HG03565 (cell line): ENCODE measurements at regions not wholly inside any gene's neighbourhood (a gene's known extent, or its start where the extent isn't known, plus 50 kb on each side); places are given as distances from the start of the nearest gene placed in this dataset.

ENCODE experiments used
- ATAC-seq: cut with Tn5 transposase; IDR thresholded peaks from one replicate; pipeline ENCODE4 v1.9.1; 2021; ENCODE audit warnings: mild to moderate bottlenecking, moderate library complexity; ENCODE audit not compliant: unreplicated experiment

DNA sequence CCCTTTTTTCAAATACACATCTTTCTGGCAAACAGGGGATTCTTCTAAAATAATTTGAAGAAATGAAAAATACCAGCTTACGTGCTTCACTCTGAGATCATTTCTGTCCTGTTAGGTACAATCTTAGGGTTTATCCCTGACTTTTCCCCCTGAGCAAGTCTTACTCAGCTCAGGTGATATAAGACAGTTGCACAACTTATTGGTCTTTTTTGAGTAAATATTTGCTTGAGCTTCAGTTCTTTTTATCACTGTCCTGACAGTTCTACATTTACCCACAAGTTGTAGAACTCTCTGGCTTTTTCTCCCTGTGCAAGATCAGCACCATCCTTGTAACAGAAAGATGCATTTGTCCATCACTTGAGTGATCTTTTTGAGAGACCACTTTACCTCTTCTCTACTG, 84.9 kb downstream of the MID1IP1 start:
- ATAC-seq, result no peak

GRCh38 chrX:38887222-38887621, 86.0 kb downstream of the MID1IP1 start:
- no peak for ATAC-seq

- no peak for ATAC-seq
Measured at GRCh38 chrX:38890326-38890725, 89.1 kb downstream of the MID1IP1 start.

DNA sequence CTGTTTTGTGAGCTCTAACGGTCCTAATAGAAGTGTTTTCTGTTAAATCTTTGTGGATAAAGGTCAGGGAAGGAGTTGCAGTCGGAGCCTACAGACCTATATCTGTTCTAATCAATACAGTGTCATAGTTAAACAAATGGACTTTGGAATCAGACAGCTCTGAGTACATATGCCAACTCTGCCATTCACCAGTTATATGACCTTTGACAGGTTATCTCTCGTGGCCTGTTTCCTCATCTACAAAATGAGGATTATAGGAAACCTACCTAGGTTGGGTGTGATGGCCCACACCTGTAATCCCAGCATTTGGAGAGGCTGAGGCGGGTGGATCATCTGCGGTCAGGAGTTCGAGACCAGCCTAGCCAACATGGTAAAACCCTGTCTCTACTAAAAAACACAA, 89.7 kb downstream of the MID1IP1 start:
- no peak for ATAC-seq

- ATAC-seq, result peak; percentile 74
Measured at GRCh38 chrX:38891641-38892413, 90.6 kb downstream of the MID1IP1 start.

DNA sequence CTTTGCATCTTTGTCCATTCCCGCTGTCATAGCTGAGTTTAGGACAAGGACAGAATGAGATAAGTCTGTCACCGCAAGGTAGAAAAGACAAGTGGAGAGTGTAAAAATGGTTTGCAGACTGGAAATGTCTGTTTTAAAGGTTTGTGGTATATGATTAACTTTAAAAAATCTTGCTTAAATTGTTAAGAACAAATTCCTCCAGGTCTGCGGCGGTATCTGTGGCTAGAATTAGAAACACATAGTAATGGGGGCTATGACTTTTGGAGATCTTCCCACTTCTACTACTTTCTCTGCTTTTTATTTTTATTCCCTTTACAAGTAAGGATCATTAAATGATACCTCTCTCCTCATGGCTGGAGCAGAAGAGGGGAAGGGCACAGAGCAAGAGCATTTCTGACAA, 92.2 kb downstream of the MID1IP1 start:
- no peak for ATAC-seq

DNA sequence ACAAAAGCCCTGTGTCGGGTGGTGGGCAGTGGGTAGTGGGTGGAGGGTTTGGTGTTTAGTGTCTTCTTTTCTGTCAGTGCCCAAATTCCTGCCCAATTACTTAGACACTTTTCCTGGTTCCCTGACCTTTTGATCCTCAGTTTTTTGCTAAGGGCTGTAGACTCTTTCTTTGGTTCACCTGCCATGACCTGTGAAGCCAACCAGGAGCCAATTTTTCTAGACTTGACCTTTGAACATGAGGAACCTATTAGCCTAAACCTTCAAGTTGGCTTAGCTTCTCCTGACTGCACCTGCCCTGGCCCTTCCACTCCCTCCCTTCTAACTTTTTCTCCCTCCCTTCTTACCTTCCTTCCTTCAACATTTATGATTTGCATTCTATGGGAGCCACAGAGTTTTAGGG, 94.5 kb downstream of the MID1IP1 start:
- no peak for ATAC-seq

DNA sequence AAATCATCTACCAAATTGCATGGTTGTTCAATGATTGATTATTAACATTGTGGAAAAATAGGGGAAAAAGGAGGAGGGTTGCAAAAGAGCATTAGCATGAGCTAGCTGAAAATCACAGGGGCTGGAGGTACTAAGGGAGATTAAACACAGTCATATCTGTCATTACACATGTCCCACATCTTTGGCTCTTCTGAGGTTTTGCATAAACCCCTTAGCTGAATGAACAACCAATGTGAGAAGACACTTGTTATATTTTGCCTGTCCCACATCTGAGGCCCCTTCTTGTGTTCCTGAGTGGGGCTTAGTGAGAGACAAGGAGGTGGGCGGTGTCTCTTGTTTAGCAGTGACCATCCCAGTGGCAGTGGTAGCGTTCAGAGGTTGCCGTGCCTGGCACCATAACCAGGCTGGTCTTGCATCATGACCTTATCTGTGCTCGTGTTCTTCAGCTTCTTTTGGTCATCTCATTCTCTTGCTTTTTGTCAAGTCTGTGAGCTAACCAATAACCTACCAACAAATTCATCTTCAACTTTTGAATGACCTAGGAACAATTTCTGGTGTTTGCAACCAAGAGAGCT, 95.6 kb downstream of the MID1IP1 start:
- peak; percentile 79 for ATAC-seq

GRCh38 chrX:38898261-38898660, 97.0 kb downstream of the MID1IP1 start:
- ATAC-seq, result no peak

- no peak for ATAC-seq
Measured at GRCh38 chrX:38899650-38900049, 98.4 kb downstream of the MID1IP1 start.

- ATAC-seq, result no peak
Measured at GRCh38 chrX:38900719-38901118, 99.5 kb downstream of the MID1IP1 start.

- no peak for ATAC-seq
Measured at GRCh38 chrX:38902972-38903492, 101.8 kb downstream of the MID1IP1 start.

- ATAC-seq, result no peak
Measured at GRCh38 chrX:38916801-38917200, 115.5 kb downstream of the MID1IP1 start.

DNA sequence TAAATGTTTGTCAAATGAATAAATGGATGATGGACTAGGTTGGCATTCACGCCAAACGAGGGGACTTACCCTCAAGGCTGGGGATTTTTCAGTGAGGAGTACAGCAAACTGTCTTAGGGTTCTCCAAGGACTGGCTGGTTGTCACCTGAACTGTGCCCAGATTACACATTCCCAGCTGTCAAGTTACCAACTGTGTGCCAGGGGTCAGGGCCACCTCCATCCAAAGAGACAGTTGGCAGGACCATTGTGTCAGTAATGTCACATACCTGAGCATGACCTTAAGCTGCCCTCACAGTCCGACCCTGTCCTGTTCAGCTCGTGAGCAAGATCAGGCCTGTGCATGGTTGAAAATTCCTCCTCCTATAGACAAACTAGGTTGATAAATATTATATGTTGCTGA, 116.7 kb downstream of the MID1IP1 start:
- ATAC-seq, result no peak

DNA sequence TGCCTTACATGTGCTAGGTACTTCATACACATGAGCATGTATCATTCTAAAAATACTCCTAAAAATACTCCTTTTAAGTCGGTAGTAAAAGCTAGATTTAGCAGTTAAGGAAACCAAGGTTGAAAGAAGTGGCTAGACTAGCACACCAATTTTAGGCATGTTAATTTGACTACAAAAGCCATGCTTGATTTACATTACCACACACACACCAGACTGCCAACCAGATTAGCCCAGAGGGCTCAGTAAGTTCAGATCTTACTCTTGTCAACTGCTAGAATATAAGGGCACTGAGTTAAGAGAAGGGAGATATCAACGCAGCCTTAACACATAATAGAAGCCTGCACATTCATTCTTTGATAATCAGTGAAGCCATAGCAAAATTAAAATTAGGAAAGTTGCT, 117.9 kb downstream of the MID1IP1 start:
- no peak for ATAC-seq

GRCh38 chrX:38919853-38920528, 118.7 kb downstream of the MID1IP1 start:
- ATAC-seq, result no peak

DNA sequence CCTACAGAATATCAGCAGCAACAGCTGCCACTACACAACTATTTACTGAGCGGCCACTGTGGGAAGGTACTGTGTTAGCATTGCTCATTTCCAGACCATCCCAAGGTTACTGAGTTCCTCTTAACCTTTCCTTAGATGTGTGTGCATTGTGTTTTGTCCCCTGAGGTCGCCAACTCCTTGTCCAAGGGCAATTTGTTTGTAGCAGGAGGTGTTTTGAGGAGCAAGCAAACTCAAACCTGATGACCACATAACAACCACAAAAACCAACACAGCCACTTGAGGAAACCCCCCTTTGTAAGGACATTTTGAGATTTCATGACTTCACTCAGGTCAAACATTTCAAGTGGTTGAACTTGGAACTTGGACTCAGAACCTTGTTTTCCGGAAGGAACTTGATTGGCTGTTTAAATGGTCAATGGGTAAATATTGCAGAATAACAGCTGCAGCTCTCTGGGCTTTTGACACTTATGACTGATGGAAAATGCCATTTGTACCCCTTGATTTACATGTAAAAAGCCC, 122.3 kb downstream of the MID1IP1 start:
- no peak for ATAC-seq

- ATAC-seq, result no peak
Measured at GRCh38 chrX:38927592-38927991, 126.3 kb downstream of the MID1IP1 start.

DNA sequence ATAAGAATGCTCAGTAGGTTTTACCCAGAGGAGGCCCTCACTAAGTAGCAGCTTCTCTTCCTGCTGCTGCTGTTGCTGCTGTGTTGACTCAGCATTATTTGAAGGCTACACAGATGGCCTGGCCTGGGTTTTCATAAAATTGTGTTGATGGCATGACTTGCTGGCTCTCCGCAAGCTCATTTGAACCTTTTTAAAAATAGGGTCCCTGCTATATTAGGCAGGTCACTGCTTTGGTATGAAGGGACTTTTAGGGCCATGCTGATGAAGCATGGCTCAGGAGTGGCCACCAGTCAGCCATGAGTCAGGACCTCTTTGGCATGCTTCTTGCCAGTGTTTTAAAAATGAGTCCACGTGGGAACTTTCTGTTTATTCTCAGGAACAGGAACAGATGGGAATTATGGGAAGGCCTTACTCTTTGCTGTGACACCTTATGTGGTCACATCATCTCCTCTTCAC, 128.7 kb downstream of the MID1IP1 start:
- ATAC-seq, result no peak

- ATAC-seq, result no peak
Measured at GRCh38 chrX:38930474-38930873, 129.2 kb downstream of the MID1IP1 start.

DNA sequence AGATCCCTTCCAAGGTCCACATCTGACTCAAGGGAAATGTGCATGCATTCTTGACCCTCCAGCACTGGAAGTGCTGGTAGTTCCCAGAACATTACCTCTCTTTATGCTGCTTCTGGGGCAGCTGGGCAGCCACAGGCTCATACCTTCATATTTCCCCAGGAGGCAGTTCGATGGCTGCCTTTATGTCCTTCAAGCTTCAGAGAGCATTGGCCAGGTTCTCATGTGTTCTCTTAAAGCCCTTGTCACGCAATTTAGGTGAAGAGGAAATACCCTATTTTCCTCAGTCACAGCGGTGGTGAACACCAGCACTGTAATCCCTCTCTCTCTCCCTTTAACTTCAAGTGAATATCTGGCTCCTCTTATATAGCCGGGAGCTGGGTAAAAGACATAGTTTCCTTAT, 134.3 kb downstream of the MID1IP1 start:
- ATAC-seq, result no peak

- ATAC-seq, result no peak
Measured at GRCh38 chrX:38937400-38937799, 136.1 kb downstream of the MID1IP1 start.
